Stimulated activated CD4-positive, alpha-beta T cell treated with anti-CD3 and anti-CD28 coated beads, Interleukin-15, amount 100 ng/mL, for 24 hours (primary cell): ENCODE measurements at regions not wholly inside any gene's neighbourhood (a gene's known extent, or its start where the extent isn't known, plus 50 kb on each side); places are given as distances from the start of the nearest gene placed in this dataset.
"Not testable (repeated sequence)": the region's sequence is repeated elsewhere in the genome, so short reads cannot be mapped to it uniquely, and the experiment has no call there.

Source experiments
- DNase-seq: peaks from one replicate; pipeline ENCODE4 v3.0.0-alpha.2; 2020

DNA sequence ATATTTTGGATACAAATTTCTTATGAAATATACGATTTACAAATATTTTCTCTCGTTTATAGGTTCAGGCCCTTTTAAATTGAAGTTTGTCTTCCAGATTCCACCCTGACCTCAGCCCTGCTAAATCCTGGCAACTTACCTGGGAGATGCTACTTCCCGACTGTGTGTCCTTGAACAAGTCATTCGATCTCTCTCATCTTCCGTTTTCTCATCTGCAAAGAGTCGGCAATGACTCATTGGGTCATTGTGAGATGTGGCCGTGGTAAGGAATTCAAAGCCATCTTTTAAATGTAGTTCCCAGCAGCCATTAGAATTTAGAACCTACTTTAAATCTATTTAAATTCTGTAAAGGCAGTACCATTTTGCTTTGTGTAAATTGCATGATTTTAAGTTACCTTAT, 72.5 kb downstream of the LHX2 start:
- DNase-seq = no peak

DNA sequence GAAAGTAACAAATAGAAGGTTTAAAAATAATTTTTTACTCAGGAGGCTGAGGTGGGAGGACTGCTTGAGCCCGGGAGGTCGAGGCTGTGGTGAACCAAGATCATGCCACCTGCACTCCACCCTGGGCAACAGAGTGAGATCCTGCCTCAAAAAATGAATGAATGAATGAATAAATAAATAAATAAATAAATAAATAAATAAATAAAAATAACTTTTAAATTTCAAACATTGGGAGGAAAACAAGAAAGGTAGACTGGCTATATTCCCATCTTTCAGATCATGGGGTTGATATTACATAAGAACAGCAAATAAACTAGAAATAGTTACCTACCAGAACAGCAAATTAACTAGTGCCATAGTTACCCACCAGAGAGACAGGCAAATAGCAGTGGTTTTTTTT, 75.7 kb downstream of the LHX2 start:
- DNase-seq = no peak

DNA sequence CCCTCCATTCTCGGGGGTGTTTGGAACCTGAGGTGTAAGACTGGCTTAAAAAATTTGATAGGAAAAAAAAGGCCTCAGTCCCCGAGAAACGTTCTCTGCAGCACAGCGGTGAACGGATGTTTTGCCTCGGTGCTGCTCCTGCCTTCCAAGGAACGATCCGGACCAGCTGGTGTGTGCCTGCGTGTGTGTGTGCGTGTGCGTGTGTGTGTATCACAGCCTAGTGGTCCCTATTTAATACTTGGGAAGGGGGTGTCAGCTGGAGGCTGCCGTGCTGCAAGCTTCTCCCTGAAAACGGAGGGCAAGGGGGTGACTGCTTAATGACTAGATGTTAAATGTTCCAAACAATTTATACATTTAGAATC, 76.9 kb downstream of the LHX2 start:
- DNase-seq = no peak

DNA sequence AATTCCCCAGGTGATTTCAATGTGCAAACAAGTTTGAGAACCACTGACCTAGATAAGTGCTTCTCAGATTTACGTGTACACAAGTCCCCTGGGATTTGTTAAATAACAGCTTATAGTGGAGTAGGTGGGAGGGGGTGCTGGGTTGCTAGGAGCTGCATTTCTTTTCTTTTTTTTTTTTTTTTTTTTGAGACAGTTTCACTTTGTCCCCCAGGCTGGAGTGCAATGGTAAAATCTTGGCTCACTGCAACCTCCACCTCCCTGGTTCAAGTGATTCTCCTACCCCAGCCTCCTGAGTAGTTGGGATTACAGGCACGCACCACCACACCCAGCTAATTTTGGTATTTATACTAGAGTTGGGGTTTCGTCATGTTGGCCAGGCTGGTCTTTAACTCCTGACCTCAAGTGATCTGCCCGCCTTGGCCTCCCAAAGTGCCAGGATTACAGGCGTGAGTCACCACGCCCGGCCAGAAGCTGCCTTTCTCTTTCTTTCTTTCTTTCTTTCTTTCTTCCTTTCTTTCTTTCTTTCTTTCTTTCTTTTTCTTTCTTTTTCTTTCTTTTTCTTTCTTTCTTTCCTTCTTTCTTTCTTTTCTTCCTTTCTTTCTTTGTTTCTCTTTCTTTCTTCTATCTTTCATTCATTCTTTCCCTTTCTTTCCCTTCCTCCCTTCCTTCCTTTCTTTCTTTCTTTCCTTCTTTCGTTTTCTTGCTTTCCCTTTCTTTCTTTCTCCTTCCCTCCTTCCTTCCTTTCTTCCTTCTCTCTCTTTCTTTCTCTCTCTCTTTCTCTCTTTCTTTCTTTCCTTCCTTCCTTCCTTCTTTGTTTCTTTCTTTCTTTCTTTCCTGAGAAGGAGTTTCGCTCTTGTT, 78.3 kb downstream of the LHX2 start:
- DNase-seq = not testable (repeated sequence)

DNA sequence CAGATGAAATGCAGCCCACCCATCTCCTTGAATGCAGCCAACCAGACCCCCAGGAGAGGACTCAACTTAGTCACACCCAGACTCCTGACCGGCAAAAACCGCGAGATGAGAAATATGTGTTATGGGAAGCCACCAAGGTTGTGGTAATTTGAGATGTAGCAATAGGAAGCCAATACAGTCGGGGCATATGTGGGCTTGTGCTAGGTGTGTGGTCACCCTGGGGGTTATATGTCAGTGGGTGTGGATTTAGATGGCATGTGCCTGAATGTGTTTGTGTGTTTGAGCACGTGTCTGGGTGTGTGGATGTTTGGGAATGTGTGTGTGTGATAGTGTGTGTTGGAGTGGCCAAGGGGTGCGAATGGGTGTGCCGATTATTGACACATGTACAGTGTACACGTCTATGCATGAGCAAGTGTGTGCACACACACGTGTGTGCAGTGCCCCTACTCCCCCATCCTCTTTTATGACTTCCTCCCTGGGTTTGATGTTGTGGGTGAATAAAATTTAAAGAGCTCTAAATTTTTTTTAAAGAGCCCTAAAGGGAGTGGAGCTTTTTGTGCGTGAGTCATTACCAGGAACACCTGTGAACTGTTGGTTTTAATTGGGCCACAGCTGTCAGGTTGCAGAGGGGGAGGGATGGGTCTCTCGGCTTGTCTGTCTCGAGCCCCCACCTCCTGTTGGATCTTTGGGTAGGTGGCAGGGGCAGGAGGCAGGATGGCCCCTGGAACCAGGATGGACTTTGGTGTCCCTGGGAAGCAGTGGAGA, 86.8 kb downstream of the LHX2 start:
- DNase-seq = no peak

DNA sequence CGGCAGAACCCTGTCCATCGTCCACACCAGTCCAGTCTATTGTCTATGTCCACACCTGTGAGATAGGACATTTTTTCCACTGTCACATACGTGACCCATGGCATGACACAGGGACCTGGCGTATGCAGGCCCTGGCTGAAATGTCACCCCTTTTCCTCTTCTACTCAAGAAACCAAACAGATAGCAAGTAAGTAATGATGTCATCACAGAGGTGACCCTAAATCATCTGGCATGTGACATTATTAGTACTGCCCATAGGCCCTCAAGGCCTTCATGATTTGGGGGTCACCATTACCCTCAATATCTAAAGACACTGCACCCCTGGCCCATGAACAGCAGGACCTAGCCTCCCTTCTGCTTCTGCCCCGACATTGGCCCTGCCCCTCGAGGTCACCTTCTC, 88.3 kb downstream of the LHX2 start:
- no peak for DNase-seq

DNA sequence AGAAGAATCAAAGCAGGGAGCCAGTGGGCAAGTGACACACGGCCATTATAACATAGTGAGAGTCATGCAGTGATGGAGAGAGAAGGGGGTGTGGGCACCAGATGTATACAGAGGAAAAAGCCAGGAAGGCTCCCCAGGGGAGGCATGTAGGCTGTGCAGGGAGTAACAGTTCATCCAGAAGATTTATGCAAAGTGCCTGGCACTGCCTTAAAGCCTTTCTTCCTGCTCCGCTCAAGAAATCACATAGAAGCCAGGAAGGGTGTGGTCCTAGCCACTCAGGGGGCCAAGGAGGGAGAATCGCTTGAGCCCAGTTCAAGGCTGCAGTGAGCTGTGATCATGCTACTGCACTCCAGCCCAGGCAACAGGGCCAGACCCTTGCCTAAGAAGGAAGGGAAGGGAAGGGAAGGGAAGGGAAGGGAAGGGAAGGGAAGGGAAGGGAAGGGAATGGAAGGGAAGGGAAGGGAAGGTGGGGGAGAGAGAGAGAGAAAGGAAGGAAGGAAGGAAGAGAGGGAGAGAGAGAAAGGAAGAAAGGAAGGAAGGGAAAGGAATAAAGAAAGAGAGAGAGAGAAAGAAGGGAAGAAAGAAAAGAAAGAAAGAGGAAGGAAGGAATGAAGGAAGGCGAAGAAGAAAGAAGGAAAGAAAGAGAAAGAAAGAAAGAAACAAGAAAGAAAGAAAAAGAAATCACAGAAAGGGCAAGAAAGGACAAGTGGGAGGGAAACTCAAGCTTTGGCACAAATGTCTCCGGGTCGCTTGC, 89.8 kb downstream of the LHX2 start:
- no peak for DNase-seq

DNA sequence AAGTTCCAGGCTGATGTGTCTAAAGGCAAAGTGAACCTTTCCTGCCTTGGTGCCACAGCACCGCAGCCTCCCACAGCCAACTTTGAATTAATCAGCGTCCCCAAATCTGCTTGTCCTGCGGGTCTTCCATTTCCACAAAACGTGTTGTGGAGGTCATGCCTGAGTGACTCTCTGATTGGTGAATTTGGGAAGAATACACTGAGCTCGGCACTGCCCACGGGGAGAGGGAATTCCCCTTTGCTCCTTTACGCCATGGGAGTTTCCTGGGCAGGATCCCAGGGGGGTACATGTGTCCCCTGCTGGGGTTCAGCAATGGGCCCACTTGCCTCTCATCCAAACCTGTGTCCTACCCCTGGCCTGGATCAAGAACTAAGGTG, 90.4 kb downstream of the LHX2 start:
- DNase-seq = no peak

DNA sequence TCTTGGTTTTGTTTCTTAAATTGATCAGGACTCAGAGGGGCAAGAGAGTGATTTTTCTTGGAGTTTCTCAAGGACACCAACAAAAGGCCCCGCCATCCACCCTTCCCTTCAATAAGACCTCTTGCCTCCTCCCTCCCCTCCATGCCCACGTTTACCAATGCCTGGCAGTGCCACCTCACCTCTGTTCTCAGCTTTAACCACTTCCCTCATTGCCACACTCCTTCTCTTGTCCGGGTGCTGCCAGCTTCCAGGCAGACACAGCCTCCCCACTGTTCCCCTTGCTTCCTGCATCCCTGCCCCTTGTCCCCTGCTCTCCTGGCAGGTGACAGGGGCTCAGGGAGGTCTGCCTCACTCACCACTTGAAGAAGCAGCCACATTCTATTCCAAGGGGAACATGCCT, 90.8 kb downstream of the LHX2 start:
- DNase-seq = no peak

DNA sequence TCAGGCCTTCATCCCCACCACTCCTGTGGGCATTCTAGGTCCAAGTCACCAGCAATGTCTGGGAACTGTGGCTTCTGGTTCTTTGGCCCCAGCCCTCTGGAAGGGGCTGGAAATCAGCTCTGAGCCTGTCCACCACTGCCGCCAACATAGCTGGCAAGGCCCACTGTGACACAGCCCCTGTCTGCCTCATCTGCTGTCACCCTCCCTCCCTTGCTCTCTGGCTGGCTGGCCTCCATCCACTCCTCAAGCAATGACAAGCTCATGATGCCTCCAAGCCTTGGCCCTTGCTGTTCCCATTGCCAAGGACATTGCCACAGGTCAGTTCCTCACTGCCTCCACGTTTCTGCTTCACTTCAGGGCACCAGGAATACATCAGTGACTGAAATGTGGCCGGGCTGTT, 93.7 kb downstream of the LHX2 start:
- no peak for DNase-seq

DNA sequence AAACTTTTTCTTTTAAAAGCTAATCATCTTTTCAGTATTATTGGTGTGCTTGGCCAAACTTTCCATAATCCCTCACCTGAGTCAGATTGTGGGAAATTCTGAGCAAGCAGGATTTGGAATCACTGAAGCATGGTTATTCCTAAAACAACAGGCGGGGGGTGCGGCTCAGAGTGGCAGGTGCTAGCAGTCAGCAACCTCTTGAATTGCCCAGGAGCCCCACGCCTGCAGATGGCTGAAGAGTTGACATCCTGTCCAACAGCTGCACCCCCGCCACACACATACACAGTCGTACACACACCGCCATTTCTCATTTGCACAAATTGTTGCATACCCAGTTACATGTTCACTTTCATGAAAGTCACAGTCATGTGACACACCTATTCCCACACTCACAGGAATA, 96.6 kb downstream of the LHX2 start:
- no peak for DNase-seq

DNA sequence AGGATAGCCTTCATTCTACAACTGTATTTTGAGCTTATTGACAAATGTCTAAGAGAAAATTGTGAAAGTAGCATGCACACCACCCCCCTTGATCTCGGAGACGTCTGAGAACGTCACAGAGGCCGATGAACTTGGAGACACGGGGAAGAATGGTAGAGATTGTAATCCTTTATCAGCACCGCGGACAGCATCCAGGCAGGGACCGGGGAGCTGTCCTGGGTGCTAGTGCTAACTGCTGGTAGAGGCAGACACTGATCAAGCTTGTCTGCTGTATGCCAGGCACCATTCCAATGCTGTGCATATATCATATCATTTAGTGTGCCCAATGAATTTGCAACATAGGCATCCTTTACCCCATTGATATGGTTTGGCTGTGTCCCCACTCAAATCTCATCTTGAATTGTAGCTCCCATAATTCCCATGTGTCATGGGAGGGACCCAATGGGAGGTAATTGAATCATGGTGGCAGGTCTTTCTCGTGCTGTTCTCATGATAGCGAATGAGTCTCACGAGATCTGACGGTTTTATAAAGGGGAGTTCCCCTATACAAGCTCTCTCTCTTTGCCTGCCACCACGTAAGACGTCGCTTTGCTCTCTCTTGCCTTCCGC, 98.8 kb downstream of the LHX2 start:
- peak; percentile 55 for DNase-seq

DNA sequence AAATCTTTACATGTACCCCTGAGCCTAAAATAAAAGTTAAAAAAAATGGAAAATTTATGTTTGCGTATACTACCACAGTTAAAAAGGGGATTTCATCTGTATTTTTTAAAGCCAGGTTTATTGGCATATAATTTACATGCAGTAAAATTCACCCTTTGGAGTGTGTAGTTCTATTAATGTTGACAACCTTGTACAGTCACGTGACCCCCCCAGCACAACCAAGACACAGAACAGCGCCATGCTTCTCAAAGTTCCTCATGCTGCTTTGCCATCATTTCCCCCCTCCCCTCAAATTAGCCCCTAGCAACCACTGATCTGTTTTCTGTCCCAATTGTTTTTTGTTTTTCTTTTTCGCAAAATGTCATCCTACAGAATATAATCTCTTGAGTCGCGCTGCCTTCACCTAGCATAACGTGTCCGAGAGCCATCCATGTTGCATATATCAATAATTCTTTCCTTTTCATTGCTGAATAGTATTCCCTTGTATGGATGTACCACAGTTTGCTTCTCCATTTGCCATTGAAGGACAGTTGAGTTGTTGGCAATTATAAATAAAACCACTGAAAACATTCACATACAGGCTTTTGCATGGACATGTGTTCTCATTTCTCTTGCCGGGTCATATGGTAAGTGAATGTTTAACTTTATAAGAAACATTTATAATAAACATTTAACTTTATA, 105.3 kb downstream of the LHX2 start:
- DNase-seq = no peak

DNA sequence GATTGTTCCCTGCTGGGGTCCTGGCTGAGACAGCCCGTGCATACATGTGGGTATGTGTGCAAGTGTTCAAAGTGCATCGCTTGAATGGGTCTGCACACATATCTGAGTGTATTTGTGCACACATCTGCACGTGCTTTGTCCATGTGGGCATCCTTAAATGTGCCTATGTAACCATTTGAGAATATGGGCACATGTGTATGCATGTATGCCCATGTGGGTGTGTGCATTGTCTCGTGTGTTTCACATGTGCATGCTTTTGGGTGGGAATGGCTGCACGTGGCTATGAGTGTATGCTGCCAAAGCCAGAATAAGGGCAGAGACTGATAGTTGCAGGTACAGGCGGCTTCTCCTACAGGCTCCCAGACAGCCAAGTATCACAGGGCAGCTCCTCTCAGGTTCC, 107.3 kb downstream of the LHX2 start:
- DNase-seq = no peak

DNA sequence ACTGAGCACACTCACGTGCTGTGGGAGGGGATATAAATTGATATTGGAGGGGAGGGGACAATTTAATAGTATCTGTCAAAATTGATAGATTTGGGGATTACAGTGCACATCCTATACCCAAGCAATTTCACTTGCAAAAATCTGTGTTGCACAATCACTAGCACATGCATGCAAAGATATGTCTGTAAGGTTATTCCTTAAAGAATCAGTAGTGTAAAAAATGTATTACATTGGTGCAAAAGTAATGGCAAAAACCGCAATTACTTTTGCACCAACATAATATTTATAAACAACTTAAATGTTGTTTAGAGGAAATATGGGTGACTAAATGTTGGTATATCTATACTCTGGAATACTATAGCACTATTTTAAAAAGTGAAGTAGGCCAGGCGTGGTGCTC, 108.7 kb downstream of the LHX2 start:
- no peak for DNase-seq

DNA sequence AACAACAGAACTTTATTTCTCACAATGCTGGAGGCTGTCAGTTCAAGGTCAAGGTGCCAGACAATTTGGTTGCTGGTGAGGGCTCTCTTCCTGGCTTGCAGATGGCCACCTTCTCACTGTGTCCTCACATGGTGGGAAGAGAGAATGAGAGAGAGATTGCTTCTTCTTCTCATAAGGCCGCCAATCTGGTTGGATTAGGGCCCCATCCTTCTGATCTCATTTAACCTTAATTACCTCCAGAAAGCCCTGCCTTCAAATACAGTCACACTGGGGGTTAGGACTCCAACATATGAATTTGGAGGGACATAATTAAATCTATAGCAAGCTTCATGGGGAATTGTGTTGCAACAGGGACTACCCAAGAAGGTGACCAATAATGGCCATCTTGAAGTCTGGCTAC, 110.2 kb downstream of the LHX2 start:
- no peak for DNase-seq

DNA sequence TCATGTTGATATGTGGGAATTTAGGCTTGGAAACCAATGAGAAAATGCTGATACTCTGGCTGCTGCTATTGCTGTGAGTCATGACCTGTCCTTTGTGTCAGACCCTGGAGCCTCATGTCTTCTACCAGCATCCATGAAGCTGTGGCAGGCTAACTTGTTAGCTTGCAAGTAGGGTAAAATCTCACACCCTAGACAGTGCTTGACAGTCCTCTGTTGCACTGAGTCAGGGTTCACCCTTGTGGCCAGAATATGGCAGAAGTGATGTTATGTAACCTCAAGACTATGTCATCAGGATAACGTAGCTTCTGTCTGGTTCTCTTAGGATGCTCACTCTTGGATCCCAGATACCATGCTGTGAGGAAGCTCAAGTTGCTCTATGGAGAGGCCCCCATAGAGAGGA, 110.8 kb downstream of the LHX2 start:
- no peak for DNase-seq

DNA sequence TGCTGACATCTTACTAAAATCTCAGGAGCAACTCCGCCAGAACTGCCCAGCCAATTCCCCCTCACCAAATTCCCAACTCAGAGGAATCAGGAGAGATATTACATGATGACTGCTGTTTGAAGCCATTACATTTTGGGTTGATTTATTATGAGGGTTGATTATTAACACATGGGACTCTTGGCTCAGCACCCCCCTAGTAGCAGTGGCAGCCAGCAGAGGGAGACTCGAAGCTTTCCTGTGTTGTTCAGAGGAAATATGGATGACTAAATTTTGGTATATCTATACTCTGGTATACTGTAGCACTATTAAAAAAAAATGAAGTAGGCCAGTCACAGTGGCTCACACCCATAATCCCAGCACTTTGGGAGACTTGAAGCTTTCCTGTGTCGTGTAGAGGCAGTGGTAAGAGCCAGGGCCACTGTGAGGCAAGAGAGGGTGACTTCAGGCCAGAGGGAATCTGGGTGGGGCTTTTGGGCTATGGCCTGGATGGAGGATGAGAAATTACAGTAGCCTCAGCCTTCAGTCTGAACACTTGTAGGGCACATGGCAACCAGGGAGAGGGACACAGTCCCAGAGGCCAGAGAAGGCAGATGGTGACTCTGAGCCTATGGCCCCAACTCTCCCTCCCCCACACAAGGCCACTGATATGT, 111.4 kb downstream of the LHX2 start:
- DNase-seq = peak; percentile 30

DNA sequence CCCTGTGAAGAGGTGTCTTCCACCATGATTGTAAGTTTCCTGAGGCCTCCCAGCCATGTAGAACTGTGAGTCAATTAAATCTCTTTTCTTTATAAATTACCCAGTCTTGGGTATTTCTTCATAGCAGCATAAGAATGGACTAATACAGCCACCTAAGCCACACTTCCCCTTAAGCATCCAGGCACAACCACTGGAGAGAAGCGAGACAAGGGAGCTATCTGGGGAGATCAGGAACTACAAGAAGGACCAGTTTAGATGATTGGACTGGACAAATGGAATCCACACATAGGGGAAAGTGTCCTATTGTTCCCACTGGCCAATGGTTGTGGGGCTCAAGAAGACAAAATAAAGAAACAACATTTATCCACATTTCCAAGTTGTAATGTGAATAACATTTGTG, 112.1 kb downstream of the LHX2 start:
- DNase-seq = not testable (repeated sequence)

DNA sequence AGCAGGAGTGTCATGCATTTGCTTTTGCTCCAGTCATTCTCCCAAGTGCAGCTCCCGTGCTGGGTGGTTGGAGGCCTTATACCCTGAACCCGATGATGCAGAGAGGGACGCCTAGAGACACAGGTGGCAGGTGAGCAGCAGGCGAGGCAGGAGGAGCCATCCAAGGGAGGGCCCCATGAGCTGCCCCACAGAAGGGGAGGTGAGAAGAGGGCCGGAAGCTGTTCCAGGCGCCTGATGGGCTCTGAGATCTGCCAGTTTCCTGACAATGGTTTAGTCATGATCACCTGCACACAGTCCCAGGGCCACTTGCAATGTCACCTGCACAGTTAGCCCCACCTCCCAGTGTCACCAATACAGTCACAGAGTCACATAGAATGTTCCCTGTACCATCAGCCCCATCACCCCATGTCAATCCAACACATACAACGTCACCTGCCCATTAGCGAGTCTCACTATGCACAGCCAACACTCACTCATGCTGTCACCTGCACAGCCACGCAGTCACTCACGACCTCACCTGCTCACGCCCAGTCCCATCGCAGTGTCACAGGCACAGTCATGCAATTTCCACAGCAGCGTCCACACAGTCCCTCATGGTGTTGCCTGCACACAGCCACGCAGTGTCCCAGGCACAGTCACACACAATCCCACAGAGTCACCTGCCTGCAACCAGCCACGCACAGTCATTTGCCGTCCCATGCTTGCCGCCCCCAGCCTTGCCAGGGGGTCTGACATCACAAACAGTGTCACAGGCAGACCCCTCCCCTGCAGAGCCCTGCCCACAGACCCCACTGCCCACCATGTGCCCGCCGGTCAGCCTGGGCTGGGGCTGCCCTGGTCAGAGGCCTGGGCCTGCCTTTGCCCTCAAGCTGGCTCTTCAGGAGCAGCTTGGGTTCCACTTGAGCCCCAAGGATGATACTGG, 113.4 kb downstream of the LHX2 start:
- no peak for DNase-seq

DNA sequence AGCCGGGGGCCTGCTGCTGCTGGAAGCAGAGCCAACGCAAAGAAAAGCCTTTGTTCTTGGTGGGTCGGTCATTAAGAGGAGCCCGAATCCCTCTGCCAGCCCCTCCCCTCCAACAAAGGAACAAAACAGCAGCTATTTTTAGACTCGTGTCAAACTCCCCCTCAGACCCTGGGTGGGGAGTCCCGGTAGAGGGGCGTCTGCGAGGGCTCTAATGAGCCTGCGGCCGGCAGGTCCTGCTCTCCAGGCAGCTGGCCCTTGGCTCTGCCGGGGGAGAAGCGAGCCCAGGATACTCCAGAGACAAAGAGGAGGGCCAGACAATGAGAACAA, 114.0 kb downstream of the LHX2 start:
- no peak for DNase-seq
